ENCODE measurements at regions not wholly inside any gene's neighbourhood (a gene's known extent, or its start where the extent isn't known, plus 50 kb on each side); places are given as distances from the start of the nearest gene placed in this dataset.

DNA sequence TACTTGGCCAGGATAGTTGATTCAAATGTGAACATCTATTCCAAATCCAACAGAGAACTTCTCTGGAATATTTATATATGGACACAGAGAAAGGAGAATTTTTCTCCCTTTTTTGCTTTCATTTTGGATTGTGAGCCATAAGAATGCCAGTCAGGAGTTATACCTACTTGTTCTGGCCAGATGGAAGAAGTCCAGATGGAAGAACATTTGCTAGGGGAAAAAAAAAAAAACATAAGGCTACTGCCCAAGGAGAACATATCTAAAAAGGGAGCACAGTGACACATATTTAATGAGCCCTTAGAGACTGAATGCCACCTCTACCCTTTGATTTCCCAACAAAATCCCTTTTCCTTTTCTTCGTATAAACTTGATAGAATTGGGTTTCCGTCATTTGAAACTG lies 61.7 kb upstream of the PPP2R2B start:
- DNase-seq: no peak

DNA sequence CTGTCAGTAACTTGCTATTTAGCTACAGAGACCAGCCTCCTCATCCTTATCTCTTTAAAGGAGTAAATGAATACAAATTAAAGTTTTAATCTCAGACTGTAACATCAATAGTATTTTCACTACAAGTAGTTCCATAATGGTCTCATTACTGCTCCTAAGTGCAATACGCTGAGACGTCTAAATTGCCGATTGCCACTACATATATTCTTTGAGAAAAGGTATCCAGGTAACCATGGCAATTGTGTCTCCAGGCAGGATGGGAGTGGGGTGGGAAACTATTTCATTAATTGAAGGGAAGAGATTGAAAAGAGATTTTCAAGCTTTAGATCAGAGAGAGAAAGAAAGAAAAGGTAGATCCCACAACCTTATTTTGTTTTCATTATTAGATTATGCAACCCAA lies 65.5 kb upstream of the PPP2R2B start:
- no peak for DNase-seq

DNA sequence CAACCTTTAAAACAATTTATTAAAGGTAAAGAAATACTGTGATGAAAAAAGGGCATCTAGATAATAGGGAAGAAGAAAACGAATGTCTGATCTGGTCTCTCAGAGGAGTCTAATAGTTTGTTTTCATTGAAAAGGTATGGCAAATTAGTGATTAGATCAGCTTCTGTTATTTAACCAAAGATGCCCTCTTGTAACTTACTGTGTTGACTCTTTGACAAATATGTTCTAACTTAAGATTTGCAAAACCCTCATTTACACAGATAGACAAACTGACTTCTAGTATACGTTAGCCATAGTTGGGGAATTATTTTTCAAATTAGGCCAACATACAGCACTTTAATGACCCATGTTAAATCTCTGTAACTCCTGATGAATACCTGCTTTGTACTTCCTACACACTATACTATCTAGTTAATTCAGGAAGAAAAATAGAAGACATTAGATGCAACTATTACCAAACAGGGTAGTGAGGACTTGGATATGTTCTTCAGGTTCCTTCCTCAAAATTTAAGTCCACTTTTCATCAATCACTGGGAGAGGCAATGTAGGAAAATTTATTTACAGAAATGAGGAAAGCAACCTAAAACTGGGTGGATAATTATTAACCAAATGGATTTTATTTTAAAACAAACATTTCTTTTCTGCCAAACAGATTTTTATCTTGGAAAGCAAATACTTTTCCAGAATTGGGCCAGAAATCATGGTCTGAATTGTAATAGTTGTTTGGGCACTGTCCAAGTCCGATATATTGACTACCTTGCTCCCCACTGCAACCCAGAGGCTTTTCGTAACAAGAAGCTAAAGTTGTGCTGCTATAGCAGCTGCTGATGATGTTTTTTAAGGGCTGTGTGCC lies 66.4 kb upstream of the PPP2R2B start:
- peak; percentile 24 for DNase-seq

DNA sequence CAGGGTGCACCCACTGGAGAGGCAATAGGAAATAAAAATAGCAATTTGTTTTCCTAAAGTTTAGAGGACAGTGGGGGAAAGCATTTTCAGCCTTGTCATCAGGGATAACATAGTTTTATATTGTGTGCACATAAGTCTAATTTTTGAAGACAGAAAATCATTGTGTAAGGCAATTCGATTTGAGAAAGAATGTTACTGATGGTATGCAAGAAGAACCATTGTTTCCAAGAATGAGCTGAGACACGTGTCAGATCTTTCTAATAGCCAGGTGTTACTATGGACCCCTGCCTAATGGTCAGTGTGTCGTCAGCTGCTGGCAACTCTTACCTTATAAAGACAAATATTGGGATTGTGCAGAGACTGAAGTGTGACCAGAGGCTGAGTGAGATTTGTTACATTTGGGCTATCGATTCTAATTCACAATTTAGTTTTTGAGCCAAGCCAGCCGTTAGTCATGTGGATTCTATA lies 67.1 kb upstream of the PPP2R2B start:
- no peak for DNase-seq

DNA sequence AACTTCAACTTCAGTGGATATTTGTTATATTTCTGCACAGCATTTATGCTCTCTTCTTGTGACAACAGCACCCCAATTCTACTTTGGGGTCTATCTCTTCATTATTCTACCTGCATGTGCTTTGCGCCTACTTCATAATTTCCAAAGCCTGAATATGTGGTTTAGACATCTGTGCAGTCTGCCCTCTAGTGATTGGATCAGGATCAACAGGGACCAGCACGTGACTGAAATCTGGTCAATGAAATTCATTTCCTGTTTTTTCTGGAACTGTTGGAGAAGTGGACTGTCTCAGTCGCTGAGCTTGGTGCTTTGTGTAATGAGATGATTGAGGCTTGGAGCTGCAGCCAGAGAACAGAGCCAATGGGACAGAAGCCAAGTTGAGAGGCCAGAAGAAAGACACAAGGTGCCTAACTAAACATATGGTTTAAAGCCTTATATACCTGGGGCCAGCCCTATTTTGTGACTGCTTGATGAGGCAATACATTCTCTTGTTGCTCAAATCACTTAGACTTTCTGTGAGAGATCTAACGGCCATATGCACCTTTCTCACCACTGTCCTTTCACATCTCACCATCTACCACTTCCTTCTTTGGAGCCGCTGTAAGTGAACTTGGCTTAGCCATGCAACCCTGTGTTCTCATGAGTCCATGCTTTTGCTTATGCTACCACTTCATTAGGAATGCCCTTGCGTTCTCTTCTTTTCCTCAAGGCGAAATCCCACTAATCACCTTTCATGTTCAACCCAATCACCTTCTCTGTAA lies 68.8 kb upstream of the PPP2R2B start:
- no peak for DNase-seq

DNA sequence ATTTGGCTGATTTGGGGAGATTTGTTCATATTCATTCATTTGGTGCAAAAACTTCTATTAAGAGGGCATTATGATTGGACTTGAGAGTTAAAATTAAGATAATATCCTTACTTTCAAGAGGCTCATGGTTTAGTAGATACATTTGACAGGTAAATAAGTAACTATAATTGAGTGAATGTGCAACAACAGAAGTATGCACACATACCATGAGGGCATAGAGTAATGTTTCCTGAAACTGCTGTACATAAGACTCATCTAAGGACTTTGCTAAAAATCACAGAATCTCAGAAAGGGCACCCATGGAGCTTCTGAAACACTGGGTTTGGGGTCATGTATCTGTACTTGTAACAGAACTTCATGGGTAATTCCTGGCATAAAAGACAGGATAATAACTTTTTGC lies 70.1 kb upstream of the PPP2R2B start:
- no peak for DNase-seq

DNA sequence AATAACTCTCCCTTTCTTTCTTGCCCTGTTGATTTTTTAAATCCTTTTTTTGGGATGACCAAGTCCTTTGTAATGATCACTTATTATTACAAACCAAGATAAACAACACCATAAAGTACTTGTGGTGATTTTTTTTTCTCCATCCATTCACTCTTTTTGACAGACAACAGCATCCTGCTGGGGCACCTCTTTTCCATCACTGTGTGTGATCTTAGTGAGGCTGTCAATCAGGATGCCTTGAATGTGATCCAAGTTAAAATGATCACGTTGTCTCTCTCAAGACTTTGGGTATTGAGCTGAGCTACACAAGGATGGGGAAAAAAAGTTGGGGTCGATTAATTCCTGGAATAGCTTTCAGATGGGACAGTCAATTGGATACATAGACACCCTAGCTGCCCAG lies 73.6 kb upstream of the PPP2R2B start:
- DNase-seq: no peak

DNA sequence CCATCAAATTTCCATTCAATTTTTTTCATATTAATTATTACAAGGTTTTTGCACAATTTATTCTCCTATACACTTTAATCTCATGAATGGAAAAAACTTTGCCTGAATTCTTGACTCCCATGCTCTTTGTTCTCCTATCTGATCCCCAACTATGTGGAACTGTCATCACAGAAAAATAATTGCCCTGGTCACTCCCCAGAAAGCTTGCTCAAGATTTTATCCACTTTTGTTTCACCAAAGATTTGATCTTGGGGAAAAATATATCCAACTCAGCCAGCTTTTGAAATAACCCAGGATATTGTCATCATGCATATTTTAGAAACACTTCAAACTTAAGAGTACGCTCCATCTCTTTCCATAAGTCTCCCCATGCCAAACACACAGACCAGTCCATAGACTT lies 77.7 kb upstream of the PPP2R2B start:
- no peak for DNase-seq

DNA sequence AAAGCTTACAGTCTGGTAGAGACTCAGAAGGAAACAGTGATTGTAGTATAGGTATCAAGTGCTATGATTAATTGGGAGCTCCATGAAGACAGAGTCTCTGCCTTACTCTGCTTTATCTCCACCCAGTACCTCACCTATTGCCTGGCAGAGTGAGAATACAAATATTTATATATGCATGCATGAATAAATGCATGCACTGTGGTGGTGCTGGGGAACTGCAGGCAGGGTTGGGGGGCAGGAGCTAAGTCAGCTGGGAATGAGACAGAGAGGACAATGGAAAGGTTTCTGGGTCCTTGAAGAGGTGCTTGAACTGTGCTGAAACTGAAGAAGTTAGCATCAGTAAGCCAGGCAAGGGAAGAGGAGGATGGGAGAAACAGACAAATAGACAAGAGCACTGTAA lies 80.8 kb upstream of the PPP2R2B start:
- DNase-seq: no peak

DNA sequence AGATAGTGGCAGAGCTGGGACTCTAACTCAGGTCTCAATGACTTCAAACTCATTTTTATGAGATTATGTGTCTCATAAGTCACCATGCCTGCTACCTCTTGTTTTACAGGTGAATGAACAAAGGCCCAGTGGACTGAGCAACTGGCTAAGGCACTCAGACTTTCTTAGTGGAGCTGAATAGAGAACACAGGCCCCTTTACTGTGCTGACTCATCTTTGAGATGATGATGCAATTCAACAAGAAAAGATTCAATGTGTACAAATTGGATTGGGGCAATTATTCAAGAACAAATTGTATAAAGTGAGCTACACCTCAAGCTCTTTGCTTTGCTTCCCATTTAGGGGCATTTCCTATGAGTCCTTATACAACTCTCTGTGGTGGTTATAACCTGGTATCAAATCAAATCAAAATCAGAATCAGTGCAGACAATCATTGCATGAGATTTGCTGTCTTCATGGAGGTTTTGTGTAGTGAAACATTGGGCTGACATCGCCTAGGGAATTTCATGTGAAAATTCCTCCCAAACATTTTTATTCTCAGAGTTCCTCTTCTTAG lies 84.3 kb upstream of the PPP2R2B start:
- no peak for DNase-seq

DNA sequence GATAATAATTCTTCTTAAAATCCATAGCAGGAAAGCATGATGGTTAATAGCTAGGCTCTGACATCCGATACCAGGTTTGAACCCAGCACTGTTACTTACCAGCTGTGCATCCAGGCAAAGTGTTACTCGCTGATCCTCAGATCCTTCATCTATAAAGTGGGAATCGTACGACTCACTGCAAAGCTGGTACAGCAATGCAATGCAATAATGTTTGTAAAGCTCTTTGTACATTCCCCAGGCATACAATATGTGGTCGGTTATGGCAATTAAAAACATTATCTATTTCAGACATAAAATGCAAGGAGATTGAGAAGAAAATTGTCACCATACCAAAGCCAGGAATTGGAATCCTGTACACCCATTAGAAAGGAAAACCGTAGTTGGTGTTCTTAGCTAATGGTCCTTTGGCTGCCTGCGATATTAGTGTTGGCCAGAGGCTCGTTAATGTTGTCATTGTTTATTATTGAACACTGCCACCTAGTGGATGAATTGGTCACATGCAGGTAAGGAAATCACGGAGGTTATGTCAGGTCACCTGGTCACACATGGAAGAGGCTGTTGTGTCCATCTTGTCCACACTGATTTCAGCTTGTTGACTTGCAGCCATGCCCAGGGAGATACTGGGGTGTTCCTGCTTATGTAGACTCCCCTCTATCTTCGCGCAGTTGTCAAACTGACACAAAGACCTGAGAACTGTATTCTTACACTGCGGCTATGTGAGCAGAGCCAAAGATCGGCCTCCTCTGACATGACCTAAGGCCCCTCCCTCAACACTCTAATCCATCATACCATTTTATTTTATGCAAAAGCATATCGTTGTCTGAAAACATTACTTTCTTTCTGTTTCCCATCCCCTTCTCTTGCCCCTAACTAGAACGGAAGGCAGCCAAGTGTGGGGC lies 87.5 kb upstream of the PPP2R2B start:
- DNase-seq: peak; percentile 75

DNA sequence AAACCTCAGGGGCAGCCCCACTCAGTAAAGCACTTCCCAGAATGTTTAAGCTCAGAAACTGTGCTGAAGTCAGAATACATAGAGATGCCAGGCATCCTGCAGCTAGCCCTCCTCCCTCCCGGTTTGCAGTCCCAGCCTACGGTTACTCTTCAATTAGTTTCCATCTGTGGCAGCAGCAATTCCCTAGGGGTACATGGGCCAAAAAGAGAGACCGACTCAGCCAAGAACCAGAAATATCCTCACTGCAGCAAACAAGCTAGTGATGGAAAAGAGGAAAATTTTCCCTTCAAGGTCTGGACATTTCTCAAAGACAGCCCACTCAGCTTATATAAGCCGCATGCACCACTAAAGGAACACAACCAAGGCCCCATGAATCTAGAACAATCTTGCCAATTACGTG lies 89.1 kb upstream of the PPP2R2B start:
- DNase-seq: no peak

DNA sequence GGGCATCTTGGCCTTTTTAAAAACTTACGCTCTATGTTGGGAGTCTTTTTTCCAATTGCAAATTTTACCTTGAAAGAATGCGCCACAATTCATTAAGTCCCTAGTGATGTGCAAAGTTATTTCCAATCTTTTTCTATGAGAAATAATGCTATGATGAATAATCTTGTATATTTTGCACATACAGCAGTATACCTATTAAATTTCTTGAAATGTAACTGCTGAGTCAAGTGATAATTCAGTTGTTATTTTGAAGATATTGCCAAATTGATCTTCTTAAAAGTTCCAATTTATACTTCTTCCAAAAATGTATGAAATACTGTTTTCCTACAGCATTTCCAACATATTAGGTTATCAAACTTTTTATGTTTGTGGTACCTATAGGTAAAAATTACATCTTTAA lies 92.8 kb upstream of the PPP2R2B start:
- no peak for DNase-seq

DNA sequence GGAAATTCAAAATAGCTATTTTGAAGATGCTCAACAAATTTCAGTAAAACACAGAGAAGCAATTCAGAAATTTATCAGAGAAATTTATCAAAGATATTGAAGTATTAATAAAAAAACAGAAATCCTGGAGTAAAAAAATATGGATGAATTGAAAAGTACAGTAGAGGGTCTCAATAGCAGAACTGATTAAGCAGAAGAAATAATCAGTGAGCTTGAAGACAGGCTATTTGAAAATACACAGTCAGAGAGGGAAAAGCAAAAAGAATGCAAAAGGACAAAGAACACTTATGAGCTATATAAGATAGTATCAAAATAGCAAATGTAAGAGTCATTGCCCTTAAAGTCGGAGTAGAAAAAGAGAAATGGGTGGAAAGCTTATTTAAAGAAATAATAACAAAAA lies 107.9 kb upstream of the PPP2R2B start:
- DNase-seq: no peak

DNA sequence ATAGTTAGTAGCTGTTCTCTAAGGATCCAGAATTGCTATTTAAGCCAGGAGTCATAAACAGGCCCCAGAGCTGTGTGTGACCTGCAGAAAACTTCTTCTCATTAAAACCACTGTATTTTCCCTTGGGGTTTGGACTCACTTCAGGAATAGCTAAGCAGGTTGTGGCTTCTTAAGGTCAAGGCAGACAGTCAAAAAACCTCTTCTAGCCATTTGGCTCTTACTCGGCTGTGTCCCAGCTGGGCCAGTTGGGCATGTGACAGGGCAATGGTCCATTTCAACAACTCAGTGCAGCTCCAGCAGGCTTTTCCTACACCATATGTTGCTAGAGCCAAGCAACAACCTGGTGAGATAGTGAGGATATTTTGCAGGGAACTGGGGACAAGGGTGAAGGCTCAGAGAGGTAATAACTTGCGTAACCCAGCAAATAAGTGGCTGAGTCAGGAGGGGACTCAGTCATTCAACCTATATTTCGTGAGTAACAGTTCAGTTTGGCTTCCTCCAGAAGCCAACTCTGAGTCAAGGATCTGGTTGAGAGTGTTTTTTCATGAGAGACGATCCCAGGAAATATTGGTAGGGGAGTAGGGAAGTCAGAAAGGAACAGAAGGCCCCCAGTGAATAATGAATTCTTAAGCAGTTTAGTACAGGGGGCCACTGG lies 115.4 kb upstream of the PPP2R2B start:
- no peak for DNase-seq

DNA sequence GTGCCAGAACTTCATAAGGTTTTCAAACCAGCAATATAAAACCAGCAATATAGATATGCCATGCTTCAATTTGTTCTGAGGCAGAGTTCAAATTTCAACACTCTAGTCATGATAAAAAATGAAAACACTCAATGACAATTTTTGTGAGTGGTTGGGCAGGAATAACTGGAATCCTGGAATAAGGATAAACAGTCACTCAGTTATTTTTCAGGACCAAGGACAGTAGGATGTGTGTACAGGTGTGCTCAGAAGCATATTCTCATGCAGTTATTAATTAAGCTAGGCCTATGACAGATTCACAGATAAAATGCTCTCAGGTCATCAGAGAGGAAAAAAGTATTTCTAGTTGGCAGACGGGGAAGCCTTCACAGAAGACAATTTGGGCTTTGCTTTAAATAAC lies 117.3 kb upstream of the PPP2R2B start:
- no peak for DNase-seq

DNA sequence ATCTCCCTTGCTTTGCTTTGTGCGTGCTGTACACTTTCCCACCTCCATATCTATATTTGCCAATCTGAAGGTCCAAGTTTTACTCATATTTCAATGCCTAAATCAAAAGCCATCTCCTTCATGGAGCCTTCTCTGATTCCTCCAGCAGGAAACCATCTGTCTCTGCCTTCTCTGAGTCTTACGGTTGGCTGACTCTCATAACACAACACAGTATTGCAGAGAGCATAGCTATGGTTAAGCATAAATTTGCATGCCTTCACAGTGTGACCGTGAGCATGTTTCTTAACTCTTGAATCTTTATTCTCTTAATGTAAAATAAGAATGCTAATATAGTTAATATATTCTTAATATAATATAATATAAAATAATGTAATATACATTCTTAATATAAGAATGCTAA lies 136.8 kb upstream of the PPP2R2B start:
- no peak for DNase-seq

DNA sequence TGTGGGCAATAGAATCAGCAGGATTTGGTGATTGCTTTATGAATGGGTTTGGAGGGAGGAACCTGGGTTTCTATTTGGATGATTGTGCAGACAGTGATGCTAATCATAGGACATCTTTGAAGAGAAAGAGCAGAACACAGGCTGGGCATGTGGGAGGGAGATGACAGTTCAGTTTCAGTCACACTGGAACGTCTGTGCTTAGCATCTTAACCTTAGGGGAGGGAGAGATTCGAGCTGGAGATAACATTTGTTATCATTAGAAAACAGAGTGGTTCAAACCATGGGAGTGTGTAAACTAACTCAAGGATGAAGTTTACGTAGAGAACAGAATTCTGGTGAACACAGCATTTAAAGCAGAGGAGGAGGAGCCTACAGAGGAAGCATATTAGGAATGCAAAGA lies 138.6 kb upstream of the PPP2R2B start:
- no peak for DNase-seq

DNA sequence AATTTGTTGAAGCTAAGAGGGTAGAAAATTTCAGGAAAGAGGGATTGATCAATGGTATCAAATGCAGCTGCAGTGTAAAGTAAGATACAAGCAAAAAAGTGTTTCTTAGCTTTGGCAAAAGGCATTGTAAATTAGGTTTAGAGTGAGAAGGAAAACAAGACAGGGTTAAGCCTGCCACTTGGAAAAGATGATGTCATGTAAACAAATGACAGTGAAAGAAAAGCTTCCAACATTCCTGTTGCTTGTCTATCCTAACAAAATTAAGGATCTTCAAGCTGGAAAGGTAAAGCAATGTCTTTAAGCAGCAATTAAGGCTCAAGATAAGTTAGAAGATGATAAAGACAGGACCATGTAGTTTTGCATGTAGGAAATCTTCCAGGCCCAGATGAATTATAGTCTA lies 139.1 kb upstream of the PPP2R2B start:
- no peak for DNase-seq

DNA sequence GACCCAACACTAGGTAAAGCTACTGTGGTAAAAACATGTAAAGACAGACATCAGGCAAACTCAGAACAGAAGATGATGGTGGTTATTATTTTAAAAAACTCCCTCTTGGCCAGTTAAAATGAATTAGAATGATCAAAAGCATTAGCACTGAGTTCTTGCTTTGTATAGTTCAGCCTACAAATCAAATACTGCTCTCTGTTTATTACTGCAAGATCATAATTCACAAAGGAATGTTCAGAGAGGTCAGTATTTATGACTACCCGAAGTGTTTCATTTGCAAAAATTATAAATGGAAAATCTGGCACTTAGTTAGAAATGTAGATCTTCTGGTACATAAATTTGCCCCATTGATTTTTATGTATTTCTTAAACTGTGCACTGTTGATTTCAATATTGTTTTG lies 140.3 kb upstream of the PPP2R2B start:
- no peak for DNase-seq

DNA sequence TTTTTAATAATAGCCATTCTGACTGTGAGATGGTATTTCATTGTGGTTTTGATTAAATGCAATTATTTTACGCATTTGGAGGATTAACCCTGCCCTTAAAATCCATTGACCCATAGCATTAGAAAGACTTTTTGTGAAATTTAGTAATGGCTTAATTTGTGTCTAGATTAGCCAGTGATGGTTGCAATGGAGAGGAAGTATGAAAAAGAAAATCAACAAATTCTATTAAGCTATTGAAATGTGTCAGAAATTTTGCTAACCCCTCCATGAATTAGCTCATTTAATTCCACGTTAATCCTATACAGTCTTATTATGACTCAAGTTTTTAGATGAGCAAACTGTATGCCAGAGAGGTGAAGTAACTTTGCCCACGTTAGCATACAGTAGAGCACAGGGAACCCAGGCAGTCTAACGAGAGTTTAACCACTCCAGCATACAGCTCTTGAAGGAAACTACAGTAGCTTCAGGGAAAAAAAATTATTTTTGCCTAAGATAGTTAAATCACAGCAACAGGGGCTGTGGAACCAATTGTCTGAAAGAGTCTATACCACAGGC lies 158.2 kb upstream of the PPP2R2B start:
- no peak for DNase-seq

Data from hindlimb muscle (tissue), 1 donor.